KOPT-K1 (cell line): ENCODE measurements at regions not wholly inside any gene's neighbourhood (a gene's known extent, or its start where the extent isn't known, plus 50 kb on each side); places are given as distances from the start of the nearest gene placed in this dataset.

ENCODE experiments used
- H3K27ac ChIP-seq: fragments of 200-600 bp; sonication (generic); 2 replicates; pipeline ENCODE4 v1.5.1; 2016; ENCODE audit warnings: antibody characterized with exemption, mild to moderate bottlenecking, low read depth, low read length; ENCODE audit not compliant: poor library complexity, severe bottlenecking
- H3K36me3 ChIP-seq: fragments of 200-600 bp; sonication (generic); 2 replicates; pipeline ENCODE4 v1.5.1; 2017; ENCODE audit warnings: antibody characterized with exemption, mild to moderate bottlenecking, low read length, moderate library complexity; ENCODE audit not compliant: insufficient read depth
- H3K9me3 ChIP-seq: fragments of 200-600 bp; sonication (generic); 2 replicates; pipeline ENCODE4 v1.5.1; 2017; ENCODE audit warnings: antibody characterized with exemption, low read length, mild to moderate bottlenecking; ENCODE audit not compliant: insufficient read depth, poor library complexity, severe bottlenecking

DNA sequence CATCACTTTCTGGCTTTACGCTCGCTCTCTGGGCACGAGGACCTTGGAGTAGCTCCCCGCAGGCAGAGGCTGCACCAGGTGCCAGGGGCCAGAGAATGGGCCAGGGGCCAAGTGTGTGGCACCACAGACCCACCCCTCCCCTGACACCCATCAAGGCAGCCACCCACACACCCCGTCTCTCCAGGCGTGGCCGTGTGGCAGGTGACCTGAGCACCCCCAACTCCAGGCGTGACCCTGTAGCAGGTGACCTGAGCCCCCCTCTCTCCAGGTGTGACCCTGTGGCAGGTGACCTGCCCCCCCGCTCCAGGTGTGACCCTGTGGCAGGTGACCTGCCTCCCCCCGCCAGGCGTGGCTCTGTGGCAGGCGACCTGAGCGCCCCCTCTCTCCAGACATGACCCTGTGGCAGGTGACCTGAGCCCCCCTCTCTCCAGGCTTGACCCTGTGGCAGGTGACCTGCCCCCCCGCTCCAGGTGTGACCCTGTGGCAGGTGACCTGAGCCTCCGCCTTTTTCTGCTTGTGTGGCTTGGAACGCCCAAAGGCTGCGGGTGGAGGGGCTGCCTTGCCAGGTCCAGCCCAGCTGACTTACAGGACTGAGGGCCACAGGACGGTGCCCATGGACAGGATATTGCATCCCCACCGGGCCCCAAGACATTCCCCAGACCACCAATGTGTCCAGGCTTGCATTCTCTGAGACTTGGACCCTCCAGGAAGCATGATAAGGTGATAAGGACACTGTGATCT is 667.2 kb downstream of the BRD1 start:
- Histone ChIP-seq H3K27ac (no peak overlapping the region), H3K9me3 (no peaks in the 10 kb centered on the region), H3K36me3 (no peaks in the 10 kb centered on the region)

DNA sequence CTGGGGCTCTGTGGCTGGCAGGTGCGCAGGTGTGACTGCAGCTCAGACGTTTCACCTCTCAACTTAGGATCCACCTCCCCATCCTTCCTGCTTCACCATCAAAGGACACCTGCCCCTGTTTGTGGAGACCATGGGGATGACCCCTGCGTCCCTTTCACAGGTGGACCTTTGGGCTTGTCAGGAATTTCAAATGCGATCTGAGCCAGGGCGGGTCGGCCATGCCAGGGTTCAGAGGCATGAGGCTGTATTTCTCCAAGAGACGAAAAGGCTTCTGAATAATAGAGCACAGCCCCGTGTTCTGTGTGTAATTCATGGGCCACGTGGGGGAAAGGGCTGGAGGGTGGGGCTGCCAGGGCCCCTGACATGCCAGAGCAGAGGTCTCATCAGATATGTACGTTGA is 668.0 kb downstream of the BRD1 start:
- no peaks in the 10 kb centered on the region for H3K36me3 ChIP-seq
- H3K9me3 ChIP-seq: no peaks in the 10 kb centered on the region
- no peak overlapping the region for H3K27ac ChIP-seq

DNA sequence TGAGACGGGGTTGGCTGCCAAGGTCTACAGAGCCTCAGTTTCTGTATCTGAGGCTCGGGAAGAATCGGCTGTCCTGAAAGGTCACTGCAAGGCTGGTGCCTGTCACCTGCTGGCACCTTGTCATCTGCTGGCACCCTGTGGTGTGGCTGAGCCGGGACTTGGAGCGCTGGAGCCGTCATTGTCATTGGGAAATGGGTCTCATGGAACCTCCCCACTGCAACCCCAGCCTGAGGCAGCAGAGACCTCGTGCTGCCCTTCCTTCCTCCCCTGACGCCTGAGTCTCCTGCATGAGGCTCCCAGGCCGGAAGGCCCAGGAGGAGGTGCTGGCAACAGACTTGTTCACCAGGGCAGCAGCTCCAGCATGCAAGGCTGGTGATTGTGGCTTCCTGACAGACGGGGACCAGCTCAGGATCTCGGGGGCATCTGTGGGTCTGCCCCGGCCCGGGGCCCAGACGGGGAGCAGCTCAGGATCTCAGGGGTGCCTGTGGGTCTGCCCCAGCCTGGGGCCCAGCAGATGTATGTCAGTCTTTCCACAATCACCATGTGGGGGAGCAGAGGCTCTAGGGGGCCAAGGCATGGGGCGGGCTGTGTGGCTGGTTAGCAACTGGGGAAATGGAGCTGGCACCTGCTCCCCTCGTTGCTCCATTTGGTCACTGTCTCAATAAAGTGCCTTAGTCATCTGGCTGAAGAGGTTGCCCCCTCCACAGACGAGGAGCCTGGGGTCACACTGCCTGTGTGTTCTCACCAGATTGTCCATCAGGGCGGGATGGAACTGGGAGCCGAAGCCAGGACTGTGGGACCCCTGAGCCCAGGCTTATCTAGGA is 668.7 kb downstream of the BRD1 start:
- Histone ChIP-seq H3K36me3 (no peaks in the 10 kb centered on the region), H3K9me3 (no peaks in the 10 kb centered on the region), H3K27ac (no peak overlapping the region)

DNA sequence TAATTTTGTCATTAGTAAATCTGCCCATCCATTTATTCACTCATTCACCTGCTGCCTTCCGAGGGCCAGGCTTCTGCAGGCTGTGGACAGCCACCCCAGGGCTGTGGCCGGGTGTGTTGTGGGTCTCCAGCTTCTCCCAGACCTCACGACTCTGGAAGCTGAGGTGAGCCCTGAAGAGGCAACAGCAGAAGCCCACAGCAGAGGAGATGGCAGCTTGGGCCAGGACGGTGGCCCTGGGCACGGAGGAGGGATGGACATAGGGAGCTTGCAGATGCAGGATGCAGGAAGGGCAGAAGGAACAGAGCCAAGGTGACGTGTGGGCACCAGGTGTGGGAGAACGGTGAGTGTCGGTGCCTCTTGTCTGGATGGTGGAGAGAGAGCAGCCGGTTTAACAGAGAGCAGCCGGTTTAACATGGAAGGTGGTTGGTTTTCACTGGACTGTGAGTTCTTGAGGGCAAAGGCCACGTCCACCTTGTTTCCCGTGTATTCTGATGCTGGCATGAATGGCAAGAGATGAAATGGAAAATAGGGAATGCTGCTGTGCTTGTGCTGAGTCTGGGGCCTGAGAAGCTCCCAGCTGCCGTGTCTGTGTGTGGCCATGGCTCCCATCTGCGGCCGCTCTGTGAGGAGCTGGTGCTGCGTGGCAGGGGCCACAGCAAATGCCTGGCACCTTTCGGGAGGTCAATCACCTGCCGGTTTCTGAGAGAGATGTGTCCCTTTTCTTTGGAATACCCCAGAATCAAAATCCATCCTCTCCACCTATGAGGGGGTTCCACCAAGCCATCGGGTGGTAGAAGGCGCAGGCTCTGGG is 669.9 kb downstream of the BRD1 start:
- Histone ChIP-seq H3K9me3 (no peaks in the 10 kb centered on the region), H3K36me3 (no peaks in the 10 kb centered on the region), H3K27ac (no peak overlapping the region)

DNA sequence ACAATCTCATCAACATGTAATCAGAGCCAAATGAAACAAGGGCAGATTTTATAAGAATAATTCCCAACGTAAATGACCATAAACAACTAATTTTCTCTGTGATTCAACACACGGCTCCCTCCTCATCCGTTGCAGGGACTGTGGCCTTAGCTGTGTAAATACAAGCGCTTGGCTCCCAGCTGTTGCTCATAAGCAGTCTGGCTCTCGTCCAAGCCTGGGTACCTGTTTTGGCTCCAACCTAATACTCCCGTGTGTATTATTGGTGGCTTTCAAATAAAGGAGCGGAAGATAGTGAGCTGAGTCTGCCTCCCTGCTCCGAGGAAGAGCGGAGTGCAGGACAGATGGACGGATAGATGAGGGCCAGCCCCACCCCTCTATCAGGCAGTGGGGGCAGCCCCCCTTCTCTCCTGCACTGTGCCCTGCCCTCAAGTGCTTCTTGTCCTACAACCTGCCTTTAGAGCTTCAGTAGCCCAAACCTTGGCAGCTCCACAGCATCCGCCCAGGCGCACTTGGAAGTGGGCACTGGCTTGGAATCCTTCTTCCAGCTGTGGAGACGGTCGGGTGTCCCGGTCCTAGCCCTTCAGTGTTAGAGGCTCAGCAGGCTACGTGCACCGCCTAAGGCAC is 670.9 kb downstream of the BRD1 start:
- no peaks in the 10 kb centered on the region for H3K36me3 ChIP-seq
- H3K27ac ChIP-seq: no peak overlapping the region
- H3K9me3 ChIP-seq: no peaks in the 10 kb centered on the region

DNA sequence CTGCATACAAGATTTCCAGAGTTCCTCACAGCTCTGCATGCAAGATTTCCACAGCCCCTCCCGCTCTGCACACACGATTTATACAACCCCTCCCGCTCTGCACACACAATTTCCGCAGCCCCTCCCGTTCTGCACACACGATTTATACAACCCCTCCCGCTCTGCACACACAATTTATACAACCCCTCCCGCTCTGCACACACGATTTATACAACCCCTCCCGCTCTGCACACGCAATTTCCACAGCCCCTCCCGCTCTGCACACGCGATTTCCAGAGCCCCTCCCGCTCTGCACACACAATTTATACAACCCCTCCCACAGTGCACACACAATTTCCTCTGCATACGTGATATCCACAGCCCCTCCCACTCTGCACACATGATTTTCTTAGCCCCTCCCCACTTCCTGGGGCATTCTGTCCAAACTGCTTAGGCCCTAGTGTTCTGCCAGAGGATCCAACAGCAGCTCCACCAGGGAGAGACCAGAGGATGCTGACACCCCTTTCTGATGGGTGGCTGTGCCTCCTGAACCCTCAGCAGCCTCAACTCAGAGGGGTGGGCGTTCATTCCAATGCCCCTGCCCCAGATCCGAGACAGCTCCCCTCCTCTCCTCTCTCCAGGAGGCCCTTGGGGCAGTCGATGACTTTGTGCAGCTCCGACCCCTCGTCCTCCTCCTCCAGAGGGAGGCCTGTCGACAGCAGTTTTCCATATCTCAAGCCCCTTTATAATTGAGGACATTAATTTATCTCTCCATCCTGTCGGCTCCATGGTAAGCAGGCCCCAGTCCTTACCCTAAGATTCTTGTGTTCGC is 671.7 kb downstream of the BRD1 start:
- H3K36me3 ChIP-seq: no peaks in the 10 kb centered on the region
- H3K27ac ChIP-seq: no peak overlapping the region
- H3K9me3 ChIP-seq: no peaks in the 10 kb centered on the region

DNA sequence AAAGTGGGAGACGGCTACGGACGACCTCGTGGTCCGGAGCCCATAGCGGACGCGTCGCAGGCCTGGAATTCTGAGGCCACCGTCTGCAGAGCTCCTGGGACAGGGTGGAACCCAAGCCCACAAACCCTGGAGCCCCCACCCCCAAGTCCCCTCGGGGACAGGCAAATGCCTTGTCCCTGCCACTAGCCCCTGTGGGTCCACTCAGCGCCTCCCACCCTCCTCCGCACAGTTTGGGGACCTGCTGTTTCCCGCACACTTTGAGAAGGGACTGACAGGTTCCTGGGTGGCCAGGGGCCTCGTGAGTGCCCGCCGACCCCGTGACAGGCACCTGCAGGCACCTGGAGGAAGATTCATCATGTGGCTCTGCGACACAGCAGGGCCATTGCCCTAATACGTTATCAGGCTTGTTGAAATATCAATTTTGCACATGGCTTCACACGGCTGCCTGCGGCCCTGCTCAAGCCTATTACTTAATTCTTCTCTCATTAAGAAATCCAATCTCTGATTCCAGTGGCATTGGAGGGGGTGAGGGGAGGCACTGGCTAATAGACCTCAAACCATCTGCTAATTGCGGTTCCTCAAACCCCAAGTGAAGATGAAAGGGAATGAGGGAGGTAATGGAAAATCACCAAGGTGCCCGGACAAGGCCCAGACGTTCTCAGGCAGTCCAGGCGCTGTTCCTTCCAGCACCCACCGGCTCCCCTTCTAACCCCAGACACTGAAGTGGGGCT is 672.5 kb downstream of the BRD1 start:
- H3K36me3 ChIP-seq: no peaks in the 10 kb centered on the region
- H3K27ac ChIP-seq: no peak overlapping the region
- H3K9me3 ChIP-seq: no peaks in the 10 kb centered on the region

DNA sequence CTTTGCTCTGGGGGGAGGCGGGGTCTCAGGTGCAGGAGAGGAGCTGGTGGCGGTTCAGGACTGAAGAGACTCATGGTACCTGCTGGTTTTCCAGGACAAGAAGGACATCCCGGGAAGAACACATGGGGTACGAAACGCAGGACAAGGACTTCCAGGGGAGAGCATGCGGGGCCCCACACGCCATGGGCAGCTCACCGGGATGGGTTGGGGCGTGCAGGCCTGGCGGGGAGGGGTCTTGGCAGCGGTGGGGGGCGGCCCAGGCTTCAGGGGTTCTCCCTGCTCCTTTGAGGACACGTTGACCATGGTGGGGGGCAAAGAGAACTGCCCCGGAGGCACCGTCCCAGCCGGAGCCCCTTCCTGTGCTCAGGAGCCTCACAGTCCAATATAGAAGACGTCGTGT is 673.2 kb downstream of the BRD1 start:
- Histone ChIP-seq H3K27ac (no peak overlapping the region), H3K9me3 (no peaks in the 10 kb centered on the region), H3K36me3 (no peaks in the 10 kb centered on the region)

DNA sequence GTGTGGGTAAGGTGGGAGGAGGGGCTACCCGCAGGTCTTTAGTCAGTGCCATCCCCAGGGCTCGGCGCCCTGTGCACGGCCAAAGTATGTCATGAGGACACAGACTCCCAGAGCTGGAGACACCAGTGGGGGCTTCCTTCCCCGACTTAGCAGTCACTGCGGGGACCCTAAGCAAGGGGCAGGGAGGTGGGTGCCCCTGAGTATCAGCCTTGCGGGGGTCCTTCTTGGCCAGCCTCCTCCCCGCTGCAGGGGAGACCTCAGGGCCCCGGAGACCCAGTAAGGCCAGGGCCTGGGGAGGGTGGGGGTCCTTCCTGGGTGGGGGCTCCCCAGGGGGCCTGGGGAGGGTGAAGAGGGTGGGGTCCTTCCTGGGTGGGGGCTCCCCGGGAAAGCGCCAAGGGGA is 673.8 kb downstream of the BRD1 start:
- H3K9me3 ChIP-seq: no peaks in the 10 kb centered on the region
- no peaks in the 10 kb centered on the region for H3K36me3 ChIP-seq
- H3K27ac ChIP-seq: no peak overlapping the region

DNA sequence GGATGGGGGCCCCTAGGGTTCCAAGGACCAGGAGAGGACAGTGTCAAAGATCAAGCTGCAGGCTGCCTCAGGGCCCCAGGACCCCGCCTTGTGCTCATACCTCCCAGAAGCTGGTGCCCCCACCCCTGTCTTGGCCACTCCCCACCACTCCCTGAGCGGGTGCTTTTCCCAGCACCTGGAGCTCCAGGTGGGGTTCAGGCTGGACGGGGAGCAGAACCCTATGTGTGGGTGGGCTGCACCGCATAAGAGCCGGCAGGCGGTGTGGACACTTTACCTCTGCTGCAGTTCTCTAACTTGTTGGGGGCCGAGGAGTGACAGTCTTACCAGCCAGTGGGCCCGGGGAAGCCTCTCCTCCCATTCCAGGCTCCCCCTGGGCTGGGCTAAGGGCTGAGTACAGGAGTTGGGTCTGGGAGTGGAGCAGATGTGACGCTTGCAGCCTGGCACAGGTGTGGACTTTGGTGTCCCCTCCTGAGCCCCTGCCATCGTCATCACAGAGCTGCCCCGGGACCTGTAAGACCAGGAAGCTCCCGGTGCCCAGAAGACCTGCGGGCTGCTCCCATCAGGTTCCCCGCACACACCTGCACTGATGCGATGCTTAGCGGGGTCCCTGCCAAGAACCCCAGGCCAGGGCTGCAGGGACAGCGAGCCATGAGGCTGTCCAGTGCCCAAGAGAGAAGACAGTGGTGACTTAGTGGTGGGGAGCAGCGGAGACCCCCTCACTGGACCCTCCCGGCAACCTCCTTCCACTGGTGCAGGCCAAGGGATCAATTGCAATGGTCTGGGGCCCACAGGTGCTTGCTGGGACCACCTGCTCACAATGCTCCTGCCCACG is 674.5 kb downstream of the BRD1 start:
- H3K9me3 ChIP-seq: no peaks in the 10 kb centered on the region

DNA sequence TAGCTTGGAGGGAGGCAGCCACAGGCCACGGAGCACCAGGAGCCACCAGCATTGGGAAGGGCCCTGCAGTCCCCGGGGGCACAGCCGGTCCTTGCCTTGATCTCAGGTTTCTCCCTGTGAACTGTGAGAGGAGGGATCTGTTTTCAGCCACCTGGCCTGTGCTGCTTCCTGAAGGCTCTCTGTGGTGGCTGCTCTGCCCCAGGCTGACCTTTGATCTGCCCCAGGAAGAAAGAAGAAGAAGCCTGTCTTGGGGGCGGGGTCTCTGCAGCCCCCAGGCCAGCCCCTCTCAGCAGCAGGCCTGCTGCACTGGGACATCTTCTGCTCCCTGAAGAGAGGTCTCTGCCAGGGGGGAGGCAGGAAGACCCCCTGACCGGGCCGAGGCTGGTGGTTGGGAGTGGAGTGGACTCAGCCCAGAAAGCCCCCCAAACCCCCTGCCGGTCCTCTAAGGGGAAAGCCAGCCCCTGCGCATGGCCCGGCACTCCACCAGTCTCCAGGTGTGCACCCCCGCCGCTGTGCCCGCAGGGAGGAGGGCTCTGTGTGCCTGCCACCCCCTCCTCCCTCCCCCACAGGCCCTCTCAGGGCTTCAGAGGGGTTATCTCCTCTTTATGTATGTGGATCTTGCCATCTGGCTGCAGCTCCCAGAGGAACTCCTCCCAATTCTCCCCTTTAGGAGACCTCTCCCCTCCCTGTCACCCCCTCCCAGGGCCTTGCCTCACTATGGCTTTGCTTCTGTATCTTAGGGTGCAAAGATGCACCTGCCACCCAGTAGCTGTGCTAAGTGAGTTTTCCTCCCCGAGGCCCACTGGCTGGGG is 675.3 kb downstream of the BRD1 start:
- no peaks in the 10 kb centered on the region for H3K36me3 ChIP-seq
- no peak overlapping the region for H3K27ac ChIP-seq
- no peaks in the 10 kb centered on the region for H3K9me3 ChIP-seq

More for the DNA sequence above, 674.5 kb downstream of the BRD1 start:
- Histone ChIP-seq H3K27ac (no peak overlapping the region), H3K36me3 (no peaks in the 10 kb centered on the region)

DNA sequence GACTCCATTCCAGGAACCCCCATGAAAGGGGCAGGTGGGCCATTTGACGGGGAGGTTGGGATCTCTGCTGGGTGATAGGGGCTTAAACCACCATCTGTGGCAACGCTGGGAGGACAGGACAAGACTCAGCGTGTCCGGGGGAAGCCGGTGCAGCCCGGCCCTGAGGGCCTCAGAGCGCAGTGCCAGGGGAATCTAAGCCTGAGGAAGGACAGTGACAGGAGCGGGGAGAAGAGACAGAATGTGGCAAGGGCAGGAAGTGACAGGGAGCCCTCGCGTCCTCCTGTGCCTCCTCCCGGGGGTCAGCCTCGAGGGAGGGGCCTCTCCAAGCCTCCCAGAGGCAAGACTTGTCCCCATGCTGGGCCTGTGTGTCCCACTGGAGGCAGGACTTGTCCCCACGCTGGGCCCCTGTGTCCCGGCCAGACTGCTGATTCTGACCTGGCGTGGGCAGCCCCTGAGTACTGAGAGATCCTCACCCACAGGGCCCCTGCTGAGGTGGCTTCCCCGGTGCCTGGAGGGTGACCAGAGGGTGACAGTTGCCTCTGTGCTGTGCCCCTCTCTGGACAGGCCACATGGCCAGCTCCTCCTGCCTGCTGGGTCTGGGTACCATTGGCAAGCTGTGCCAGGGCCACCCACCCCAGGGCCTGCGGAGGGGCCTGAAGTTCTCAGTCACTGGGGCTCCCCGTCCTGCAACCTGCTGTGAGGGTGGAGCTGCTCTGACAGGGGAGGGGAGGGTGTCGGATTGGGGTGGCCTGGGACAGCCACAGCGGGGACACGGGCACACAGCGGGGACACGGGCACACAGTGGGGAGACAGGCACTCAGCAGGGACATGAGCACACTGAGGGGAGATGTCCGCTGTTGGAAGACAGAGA is 676.2 kb downstream of the BRD1 start:
- Histone ChIP-seq H3K27ac (no peak overlapping the region), H3K36me3 (no peaks in the 10 kb centered on the region), H3K9me3 (no peaks in the 10 kb centered on the region)
